K562 (cell line): ENCODE measurements at regions not wholly inside any gene's neighbourhood (a gene's known extent, or its start where the extent isn't known, plus 50 kb on each side); places are given as distances from the start of the nearest gene placed in this dataset.

Source experiments
- NFIC ChIP-seq: fragments of 450-650 bp; IDR thresholded peaks from 2 replicates; pipeline ENCODE4 v1.6.1; 2017; ENCODE audit warnings: mild to moderate bottlenecking, inconsistent platforms
- SIRT6 ChIP-seq: IDR thresholded peaks from one replicate; pipeline ENCODE4 v1.6.1; 2012; ENCODE audit warnings: low read depth, mild to moderate bottlenecking, control low read depth, inconsistent platforms, low read length, moderate library complexity
- ZC3H11A ChIP-seq: IDR thresholded peaks from 2 replicates; pipeline ENCODE4 v1.6.1; 2012; ENCODE audit warnings: low read depth, low read length, improper control_type of control experiment
- TF ChIP-seq, protein P1 (sequence below), 2 experiments: fragments of 450-650 bp; IDR thresholded peaks; 2 replicates each; pipeline ENCODE4 v1.6.1; 2016

DNA sequence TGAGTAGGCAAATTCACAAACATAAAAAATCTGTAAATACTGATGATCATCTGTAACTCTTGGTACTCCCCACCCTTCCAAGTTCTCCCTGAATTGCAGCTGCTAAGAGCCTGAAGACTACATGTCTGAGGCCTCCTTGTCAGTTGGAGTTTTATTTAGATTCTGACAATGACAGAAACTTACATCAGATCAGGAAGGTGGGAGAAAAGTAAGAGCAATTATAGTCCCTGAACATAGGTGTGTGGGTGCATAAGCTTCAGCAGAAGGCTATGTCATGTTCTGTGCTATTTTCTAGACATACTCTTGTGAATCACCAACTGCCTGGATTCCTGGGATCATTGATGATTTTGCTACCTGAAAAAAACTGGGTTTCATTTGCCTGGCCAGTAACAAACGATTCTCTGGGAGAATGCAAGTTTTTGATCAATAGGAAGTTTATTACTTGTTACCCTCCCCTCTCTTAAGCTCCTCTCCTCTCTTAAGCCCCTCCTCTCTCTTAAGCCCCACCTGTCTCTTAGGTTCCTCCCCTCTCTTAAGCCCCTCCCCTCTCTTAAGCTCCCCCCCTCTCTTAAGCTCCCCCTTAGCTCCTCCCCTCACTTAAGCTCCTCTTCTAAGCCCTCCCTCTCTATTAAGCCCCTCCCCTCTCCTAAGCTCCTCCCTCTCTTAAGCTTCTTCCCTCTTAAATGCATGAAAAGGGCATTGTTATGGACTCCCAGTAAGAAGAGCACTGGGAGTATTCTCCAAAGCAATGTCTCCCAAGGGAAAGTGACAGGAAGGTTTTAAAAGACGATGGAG, 1183.4 kb upstream of the AUTS2 start:
- TF ChIP-seq NFIC (no peak), ZC3H11A (no peak), SIRT6 (no peak)
- TF ChIP-seq, protein P1, sequence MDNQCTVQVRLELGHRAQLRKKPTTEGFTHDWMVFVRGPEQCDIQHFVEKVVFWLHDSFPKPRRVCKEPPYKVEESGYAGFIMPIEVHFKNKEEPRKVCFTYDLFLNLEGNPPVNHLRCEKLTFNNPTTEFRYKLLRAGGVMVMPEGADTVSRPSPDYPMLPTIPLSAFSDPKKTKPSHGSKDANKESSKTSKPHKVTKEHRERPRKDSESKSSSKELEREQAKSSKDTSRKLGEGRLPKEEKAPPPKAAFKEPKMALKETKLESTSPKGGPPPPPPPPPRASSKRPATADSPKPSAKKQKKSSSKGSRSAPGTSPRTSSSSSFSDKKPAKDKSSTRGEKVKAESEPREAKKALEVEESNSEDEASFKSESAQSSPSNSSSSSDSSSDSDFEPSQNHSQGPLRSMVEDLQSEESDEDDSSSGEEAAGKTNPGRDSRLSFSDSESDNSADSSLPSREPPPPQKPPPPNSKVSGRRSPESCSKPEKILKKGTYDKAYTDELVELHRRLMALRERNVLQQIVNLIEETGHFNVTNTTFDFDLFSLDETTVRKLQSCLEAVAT (IDR thresholded peaks at IDR 0.05): no peak
